IPS DF 4.7 (cell line): ENCODE measurements at regions not wholly inside any gene's neighbourhood (a gene's known extent, or its start where the extent isn't known, plus 50 kb on each side); places are given as distances from the start of the nearest gene placed in this dataset.

ENCODE experiments used
- DNase-seq: peaks from one replicate; pipeline ENCODE4 v3.0.0-alpha.2; 2013; ENCODE audit warnings: low spot score; ENCODE audit errors: extremely low read depth

DNA sequence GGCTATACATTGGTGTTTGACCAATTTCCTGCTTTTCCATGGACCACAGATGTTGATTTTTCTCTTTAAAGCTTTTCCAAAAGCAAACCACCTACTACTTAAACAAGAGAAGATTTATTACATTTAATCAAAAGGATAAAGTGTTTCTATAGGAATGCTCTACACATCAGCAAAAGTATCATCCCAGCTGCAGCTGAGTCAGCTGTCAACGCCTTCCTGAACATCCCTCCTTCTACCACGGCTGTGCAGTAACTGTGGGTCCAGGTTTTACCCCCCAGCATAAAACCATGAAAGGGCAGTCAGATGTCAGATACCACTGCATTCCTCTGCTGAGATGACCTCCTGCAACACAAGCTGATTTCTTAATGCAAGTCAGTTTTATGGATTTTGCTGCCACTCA, 524.5 kb upstream of the MEX3C start:
- no peak for DNase-seq

DNA sequence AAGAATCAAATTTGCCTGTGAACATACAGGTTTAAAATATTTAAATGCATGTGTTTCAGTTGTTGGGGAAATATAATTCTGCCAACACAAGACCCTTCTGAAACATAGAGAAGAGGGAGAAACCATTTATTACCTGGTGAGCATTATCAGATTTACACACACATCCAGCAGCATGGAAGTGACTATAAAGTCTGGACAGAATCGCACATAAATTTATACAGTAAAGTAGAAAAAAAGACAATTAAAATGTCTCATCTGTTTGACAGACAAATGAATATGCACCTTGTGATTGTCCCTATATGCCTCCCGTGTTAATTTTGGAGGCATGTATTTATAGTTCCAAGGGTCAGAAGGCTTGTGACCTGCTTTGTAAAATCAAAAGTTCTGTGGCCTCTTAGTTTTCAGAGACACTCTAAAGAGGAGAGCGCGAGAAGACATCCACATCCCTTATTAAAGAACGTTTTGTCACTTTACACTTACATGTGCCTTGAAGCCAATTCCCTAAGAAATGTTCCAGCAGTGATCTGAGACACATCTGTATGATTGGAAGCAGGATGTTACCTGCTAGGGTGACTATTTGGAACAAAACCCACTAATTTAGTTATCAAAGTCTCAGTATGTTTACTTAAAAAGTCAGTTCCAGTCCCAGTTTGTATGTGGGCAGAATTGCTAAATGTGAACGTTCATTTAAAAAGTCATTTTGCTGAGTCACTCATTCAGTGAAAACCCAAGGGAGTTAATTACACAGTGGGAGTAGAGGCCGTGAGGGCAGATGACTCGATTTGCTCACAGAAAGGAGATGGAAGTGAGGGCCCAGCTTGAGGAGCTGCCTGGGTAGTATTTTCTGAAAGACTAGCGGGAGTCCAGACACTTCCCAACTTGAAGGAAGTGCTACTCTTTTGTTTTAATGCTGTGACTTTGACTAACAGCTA, 527.6 kb upstream of the MEX3C start:
- no peak for DNase-seq

DNA sequence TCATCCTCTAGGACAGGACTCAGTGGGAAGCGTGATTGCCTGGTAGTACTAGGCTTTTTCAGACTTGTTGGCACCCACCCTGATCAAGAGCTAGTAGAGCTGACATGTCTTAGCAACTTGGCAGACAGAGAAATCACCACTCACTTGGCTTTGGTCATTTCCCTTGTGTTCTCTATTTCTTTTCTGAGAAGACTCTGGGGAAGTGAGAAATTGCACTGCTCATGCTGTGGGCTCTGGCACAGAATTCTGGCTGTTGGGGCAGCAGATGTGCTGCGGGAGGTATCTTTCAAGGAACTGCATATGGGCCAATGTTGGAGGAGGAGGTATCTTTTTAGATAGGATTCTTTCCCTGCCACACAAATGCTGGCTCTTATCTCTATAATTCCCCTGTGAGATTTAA, 529.1 kb upstream of the MEX3C start:
- DNase-seq, result no peak

DNA sequence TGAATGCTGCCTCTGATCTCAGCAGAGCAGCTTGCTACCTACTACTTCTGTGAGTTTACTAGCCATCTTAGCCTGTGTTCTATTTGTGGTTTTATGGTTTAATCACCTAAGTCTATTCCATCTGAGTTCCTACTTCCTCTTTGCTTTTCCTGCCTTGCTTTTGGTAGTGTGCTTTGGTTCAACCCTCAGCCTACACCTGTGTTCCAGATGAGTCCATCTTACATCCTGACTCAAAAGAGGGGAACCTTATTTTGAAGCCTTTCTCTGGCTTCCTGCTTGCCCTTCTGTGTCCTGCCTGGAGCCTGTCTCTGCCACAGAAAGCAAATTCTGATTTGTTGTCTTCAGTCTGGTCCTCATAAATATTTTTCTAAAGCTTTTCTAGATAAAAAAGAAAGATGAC, 530.3 kb upstream of the MEX3C start:
- no peak for DNase-seq

DNA sequence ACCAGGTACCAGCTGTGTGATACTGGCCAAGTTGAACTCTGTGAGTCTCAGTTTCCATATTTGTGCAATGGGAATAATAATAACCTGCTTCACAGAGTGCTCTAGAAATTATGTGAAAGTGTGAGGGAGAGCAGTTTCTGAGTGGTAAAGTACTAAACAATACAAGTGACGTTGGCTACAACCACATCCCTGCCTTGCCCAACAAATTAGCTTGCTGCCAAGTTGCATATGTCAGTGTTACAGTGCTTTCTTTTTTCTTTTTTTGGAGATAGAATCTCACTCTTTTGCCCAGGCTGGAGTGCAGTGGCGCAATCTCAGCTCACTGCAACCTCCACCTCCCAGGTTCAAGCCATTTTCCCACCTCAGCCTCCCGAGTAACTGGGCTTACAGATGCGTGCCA, 533.6 kb upstream of the MEX3C start:
- DNase-seq, result no peak

DNA sequence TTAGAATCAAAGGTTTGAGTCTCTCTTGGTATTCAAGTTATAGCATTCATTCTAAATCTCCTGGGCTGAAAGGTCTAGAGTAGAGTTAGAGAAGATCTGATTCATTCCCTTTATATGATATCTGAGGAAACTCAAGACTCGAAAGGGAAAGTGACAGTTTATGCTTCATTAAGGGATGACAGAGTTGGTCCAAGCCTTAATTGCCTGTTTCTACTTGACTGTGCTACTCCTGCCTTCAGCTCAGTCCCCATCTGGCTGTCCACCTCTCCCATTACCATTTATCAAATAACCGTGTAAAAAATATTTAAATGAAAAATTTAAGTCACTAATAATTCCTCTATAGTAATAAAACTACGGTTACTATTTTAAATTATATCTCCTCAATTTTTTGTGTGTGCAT, 537.1 kb upstream of the MEX3C start:
- DNase-seq, result no peak

DNA sequence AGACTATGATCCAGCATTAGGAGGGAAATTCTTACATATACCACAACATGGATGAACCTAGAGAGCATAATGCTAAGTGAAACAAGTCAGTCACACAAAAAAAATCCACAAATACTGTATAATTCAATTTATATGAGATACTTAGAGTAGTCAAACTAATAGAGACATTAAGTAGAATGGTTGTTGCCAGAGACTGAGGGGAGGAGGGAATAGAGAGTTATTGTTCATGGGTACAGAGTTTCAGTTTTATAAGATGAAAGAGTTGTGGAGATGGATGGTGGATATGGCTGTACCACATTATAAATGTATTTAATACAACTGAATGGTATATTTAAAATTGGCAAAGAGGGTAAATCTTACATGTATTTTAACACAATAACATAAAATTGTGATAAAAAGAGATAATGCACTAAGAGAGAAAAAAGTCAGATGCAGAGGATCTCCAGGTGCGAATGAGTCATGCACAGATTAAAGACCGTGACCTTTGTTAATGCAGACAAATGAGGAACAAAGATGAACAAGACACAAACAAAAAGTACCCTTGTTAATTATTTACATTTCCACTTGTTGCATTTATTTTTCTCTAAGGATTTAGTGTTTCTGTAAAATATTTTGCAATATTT, 541.7 kb upstream of the MEX3C start:
- DNase-seq, result no peak

DNA sequence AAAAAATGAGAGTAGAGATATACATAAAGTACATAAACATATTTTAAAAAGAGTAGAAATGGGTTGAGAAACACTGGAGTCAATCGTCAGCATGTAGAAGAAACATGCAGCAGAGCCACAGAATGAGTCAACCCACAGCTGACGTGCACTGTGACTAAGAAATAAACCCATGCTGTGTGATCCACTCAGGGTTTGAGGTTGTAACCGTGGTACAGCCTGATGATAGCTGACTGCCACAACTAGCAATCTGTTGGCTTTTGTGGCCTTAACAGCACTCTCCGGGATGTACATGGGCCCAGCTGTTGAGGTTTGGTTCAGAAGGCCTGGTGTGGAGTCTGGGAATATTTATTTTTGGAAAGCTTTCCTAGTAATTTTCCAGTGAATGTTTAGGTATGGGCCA, 554.4 kb upstream of the MEX3C start:
- DNase-seq, result no peak

DNA sequence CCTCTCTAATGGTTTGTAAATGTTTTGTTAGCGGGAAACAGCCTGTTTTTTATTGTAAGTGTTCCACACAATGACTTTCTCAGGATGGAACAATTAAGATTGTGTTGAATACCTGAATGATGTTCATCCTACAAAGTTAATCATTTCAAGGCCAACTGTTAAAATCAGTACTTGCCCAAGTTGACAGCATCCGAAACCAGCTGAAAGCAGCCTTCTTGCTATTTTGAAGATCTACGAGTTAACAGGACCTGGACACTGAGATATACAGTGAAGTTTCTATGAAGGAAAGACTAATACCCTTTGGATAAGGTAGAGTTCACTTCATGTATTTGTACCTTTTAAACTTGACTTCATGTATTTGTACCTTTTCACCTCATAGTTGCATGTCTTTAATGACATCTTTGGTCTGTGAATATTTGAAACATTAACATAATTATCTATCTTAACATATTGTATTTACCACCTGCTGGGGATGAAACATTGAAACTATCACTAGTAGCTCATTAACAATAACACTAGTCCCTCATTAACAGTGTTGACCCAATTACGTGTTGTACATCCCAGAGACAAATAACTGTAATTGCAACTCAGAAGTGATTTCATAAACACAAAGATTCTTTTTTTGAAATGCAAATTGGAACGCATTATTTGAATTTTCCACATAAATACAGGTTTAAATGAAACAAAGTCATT, 556.0 kb upstream of the MEX3C start:
- DNase-seq, result no peak

DNA sequence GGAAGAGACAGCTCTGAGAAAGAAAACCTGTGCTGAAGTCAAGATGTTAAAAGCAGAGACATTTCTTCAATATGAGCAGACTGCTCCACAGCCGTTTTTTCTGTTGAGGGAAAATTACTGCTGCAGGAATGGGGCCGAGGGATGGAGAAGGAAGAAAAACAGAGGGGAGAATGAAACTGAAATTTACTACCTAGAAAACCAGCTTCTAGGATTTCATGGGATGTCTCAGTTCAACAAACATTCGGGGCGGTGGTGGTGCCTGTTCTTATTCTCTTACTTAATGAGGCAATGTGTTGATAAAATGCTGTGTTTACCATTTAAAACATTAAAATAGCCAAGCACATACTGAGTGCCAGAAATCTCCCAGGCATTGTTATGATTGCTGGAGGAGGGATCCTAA, 557.1 kb upstream of the MEX3C start:
- no peak for DNase-seq

DNA sequence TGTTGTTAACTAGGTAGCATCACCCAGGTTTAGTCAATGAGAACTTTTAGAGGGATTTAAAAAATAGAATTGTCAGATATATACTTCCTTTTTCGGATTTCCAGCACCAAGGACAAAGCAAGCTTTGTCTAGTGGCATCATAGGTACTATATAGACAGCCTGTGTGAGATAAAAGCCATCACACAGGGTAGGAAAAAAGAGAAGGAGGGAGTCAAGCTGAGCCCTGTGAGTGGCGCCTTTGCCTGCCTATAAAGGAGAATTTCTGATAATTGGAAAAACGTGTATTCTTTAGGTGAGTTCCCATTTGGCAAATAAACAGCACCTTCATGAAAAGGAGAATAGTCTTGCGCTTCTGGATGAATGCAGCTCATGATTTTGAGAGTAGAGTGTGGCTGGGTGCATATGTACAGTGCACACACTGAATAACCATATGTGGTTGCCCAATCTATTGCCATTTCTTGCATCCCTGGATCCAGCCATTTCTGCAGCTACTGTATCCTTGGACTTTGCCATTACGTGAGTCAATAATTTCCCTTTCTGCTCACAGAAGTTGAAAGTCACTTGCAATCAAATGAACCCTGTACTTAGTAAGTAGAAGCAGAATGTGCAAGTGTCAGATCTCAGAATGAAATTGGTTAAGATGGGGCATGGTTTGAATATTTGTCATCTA, 559.9 kb upstream of the MEX3C start:
- no peak for DNase-seq

DNA sequence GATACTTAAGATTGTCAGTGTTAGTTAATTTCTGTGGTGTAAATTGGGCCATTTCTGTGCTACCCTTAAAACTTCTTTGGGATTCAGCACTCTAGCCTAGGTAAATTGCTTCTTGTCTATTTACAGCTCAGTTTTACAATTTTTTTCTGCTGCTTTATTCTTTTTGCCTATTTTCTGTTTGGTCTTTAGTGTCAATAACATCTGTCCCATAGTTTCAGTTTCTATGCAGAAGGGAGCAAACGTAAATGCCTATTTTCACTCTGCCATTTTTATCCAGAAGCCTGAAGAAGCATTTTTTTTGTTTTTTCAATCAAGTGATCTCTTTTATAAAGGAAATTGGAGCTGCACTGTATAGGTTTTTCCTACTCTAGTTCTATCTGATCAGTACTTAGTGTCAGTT, 564.9 kb upstream of the MEX3C start:
- DNase-seq, result no peak

DNA sequence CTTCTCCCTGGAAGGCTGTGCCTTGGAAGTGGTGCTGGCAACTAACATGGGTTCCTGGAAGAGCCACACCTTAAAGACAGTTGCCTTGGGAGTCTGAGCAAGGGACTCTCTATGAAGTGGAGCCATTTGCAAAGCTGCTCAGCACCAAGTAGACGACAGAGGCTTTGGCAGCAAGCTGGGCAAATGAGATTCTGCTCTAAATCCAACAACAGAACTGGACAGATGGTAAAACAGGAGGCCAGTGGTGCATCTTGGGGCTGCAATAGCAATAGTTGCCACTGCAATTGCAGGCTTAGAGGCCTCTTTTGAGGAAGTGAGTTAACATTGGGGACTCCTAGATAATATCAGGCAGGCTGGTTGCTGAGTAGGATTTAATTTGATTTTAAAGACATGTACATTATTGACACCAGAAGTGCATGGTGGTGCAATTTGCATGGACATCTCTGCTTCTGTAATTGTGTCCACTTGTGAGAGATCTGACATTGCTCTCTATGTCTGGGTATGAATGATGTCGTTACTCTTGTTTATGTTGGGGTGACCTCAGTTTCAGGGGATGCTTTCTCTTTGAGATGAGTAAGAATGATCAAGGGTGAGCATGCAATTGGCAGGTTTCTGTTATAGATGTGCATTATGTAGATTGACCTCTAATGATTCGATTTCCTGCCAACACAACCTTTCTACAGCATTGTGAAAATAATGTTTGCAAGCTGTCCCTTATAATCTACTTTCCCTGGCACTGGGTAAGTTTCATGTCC, 568.3 kb upstream of the MEX3C start:
- DNase-seq, result no peak

DNA sequence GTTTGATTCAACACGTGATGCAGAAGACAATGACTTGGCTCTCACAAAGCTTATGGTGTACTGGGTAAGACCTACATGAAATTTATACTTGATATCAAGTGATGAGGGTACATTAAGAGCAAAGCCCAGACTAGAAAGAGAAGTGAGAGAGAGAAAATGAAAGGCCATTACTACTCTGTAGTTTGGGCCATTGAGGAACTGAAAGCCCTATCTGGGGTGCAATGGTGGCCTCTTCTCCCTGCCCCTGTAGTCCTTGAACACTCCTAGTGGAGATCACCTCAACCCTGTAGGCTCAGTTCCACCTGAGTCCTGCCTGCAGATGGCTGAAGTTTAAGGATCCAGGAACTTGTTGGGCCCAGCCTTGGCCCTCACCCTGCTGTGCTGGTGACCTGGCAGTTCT, 569.8 kb upstream of the MEX3C start:
- DNase-seq, result no peak

DNA sequence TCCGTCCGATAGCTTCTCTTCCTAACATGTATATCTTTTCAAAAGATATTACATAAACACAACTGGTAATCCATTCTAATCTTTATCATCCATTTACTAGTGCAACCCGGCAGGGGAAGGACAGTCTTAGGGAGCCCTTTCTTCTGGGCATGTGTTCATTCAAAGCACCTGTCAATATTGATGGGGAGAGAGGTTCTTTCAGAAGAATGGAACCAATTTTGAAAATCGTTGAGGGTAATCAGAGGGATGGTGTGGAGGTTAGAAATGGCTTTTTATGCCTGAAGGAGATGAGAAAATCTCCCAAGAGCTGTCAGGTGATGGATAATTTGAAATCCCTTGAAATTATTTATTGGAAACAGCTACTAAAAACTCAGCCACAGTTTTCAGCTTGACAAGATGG, 561.9 kb upstream of the DCC start:
- no peak for DNase-seq

DNA sequence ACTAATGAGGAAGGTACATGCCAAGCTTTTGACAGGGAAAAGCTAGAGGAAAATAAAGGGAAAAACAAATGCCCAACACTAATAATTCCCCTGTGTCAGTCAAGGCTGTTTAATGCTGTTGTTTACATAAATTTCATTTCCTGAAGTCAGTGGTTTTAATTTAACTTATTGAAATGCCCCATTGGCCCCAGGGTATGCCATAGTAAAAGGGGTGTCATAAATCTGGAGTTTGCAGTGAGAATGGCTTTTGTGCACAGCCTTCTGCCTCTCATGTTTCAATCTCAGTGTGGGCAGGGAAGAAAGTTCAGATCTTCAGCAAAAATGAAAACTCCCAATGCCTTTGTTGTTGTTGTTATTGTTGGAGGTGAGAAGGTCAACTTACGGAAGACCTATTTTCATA, 550.1 kb upstream of the DCC start:
- DNase-seq, result no peak

DNA sequence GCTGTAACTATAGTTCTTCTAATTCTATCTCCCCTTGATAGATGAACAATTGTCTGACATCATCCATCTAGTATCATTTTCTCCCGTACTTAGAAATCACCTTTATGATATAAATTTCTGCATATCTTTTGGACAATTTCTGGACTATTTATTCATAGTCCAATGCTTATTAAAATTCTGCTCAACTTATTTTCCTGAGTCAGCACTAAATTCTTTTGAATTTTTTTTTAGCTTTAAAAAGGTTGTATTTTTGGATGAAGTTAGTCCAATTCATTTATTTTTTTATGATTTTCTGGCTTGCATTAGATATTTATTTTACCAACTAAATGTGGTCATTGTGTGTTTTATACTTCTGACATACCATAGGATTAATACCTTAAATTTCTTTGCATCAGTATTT, 538.5 kb upstream of the DCC start:
- DNase-seq, result no peak

DNA sequence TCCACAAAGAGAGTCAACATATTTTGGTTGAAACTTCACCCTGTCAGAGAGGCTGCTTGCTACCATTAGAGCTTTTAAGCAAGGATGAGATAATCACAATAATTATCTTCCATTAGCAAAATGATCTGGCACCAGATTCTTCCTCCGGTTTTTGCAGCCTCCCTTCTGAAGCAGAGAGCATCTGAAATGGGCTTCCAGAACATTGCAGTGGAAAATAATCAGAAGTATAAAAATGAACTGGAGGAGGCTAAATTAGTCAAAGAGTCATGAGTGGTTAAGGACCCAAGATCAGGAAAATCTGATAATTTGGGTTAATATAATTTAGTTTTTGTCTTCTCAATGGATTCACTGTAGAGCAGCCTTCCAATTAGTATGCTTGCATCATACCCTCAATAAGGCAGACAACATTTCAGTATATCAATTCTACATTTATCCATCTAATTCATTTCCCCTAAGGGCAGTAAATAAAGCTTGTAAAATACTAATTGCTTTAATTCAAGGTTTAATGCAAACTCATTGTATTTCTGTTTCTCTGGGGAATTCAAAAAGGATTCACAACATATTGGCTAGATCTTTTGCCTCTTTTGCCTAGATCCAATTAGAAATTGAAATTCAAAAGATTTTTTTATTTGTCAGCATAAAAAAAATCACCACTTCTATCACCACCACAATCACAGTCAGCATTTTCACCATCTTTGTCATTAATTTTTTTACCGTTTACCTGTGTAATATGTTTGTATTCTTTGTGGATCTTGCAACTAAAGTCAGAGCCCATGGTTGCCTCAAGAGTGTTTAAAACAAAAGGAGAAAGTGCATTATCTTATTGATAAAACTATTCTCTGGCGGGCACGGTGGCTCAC, 537.2 kb upstream of the DCC start:
- no peak for DNase-seq

DNA sequence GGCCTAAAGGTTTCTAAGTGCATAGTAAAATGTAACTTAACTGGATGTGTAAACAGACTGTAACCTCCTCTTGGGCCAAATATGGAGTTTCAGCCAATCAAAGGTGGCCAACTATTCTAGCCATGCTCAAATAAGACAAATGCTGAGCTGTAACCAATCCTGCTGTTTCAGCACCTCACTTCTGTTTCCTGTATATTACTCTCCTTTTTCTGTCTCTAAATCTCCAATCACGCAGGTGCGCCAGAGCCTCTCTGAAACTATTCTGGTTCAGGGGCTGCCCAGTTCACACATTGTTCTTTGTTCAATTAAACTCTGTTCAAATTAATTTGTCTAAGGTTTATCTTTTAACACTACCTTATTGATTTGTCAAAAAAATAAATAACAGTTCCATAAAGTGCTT, 532.7 kb upstream of the DCC start:
- no peak for DNase-seq

DNA sequence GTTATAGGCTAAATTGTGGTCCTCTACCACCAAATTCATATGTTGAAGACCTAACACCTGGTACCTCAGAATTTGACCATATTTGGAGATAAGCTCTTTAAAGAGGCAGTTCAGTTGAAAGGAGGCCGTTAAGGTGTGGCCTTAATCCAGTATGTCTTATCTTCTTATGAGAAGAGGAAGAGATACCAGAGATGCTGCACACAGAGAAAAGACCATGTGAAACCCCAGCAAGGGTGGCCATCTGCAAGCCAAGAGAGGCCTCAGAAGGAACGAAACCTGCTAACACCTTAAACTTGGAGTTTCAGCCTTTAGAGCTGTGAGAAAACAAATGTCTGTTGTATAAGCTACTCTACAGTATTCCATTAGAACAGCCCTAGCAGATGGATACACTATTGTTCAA, 528.1 kb upstream of the DCC start:
- no peak for DNase-seq
